K562 (cell line): ENCODE measurements at regions not wholly inside any gene's neighbourhood (a gene's known extent, or its start where the extent isn't known, plus 50 kb on each side); places are given as distances from the start of the nearest gene placed in this dataset.

Experiments
- ATAC-seq: fragments of 200-7000 bp; cut with Tn5 transposase; 3 replicates; pipeline ENCODE4 v1.9.1; 2020; ENCODE audit warnings: moderate library complexity
- BruUV-seq: library from RNA; stranded (reverse); fragments of 400-500 nt; replicated peaks from 2 replicates; lab custom pipeline; 2021; lab: Mats Ljungman, UMichigan
- CTCF ChIA-PET: fragments of 300-600 bp; formaldehyde crosslinking; extraction: SDS; loops from one replicate; lab custom pipeline; 2021; ENCODE audit warnings: low intra/inter-chr PET ratio; lab: Yijun Ruan, JAX
- POLR2A ChIA-PET: fragments of 300-600, 350-650 bp; sonication (Branson Sonifier 250); formaldehyde crosslinking; extraction: SDS; loops from one replicate; lab custom pipeline; 2021; ENCODE audit warnings: antibody characterized with exemption, inconsistent platforms; lab: Yijun Ruan, JAX
- DNase-seq, 4 experiments: peaks; one replicate each; pipeline versions ENCODE4 v3.0.0 to v3.0.0-alpha.2; 2011 to 2018; ENCODE audit warnings: low spot score in 3 of 4, mixed read lengths in 3 of 4; ENCODE audit errors: extremely low read depth in 1 of 4
- FAIRE-seq: peaks from 2 replicates; lab custom pipeline; 2011; peaks lifted over from hg19 to GRCh38; lab: Jason Lieb, UNC
- H2AFZ ChIP-seq: 2 replicates; pipeline ENCODE4 v1.6.0; 2011; ENCODE audit warnings: low read depth, low read length, control low read depth, inconsistent platforms
- H3K27ac ChIP-seq: fragments of 200-600 bp; 3 replicates; pipeline ENCODE4 v1.8.0; 2011; ENCODE audit warnings: low read depth, mild to moderate bottlenecking, control low read depth, inconsistent platforms, low read length, moderate library complexity, mixed read lengths; ENCODE audit errors: extremely low read depth
- H3K27me3 ChIP-seq, 2 experiments: fragments of 300-600 bp in 1 of 2; 2 replicates in 1 of 2; 3 replicates in 1 of 2; pipeline versions ENCODE4 v1.6.0 to v1.8.0; 2011; ENCODE audit warnings: inconsistent platforms in 2 of 2, low read length in 2 of 2, mild to moderate bottlenecking in 1 of 2, mixed read lengths in 1 of 2, moderate library complexity in 1 of 2; ENCODE audit not compliant: control insufficient read depth in 2 of 2, insufficient read depth in 2 of 2
- H3K36me3 ChIP-seq: fragments of 300-600 bp; 3 replicates; pipeline ENCODE4 v1.8.0; 2011; ENCODE audit warnings: mild to moderate bottlenecking, low read length, inconsistent platforms; ENCODE audit not compliant: control insufficient read depth, insufficient read depth
- H3K4me1 ChIP-seq, 2 experiments: fragments of 200-600 bp in 1 of 2; replicated peaks in 1 of 2; 2 replicates in 1 of 2; 3 replicates in 1 of 2; pipeline versions ENCODE4 v1.5.1 to v1.8.0; 2011; ENCODE audit warnings: inconsistent platforms in 2 of 2, low read length in 2 of 2, mild to moderate bottlenecking in 1 of 2, mixed read lengths in 1 of 2, moderate library complexity in 1 of 2; ENCODE audit not compliant: control insufficient read depth in 2 of 2, insufficient read depth in 2 of 2
- H3K4me2 ChIP-seq: 2 replicates; pipeline ENCODE4 v1.6.1; 2011; ENCODE audit warnings: low read length, control low read depth, inconsistent platforms, mixed read lengths; ENCODE audit not compliant: insufficient read depth
- H3K4me3 ChIP-seq: fragments of 200-600 bp; sonication (generic), shearing (Covaris generic); 2 replicates; pipeline ENCODE4 v1.5.1; 2016; ENCODE audit warnings: control low read depth, inconsistent platforms
- H3K79me2 ChIP-seq: fragments of 200-600 bp; 3 replicates; pipeline ENCODE4 v1.8.0; 2011; ENCODE audit warnings: low read length, inconsistent platforms; ENCODE audit not compliant: control insufficient read depth, insufficient read depth
- H3K9ac ChIP-seq, 2 experiments: 2 replicates each; pipeline versions ENCODE4 v1.6.0 to v1.6.1; 2011; ENCODE audit warnings: low read depth in 2 of 2, low read length in 2 of 2, control low read depth in 1 of 2, inconsistent platforms in 1 of 2, mild to moderate bottlenecking in 1 of 2, mixed read lengths in 1 of 2; ENCODE audit not compliant: insufficient read depth in 1 of 2
- H3K9me1 ChIP-seq: one replicate; pipeline ENCODE4 v1.6.0; 2011; ENCODE audit warnings: inconsistent platforms, mild to moderate bottlenecking, low read length, moderate library complexity; ENCODE audit not compliant: control insufficient read depth, insufficient read depth
- H3K9me3 ChIP-seq: replicated peaks from 2 replicates; pipeline ENCODE4 v1.5.1; 2011; ENCODE audit warnings: low read depth, low read length, inconsistent platforms; ENCODE audit not compliant: control insufficient read depth, insufficient read depth
- H4K20me1 ChIP-seq: replicated peaks from 2 replicates; pipeline ENCODE4 v1.6.1; 2011; ENCODE audit warnings: low read length, inconsistent platforms, mixed read lengths; ENCODE audit not compliant: control insufficient read depth, insufficient read depth
- HDGF ChIP-seq: fragments of 450-650 bp; IDR thresholded peaks from 2 replicates; pipeline ENCODE4 v1.6.1; 2016
- HOXB6 ChIP-seq: fragments of 250-450 bp; sonication (Bioruptor Pico); IDR thresholded peaks from 2 replicates; pipeline ENCODE4 v1.5.1; 2022; ENCODE audit warnings: mild to moderate bottlenecking, borderline replicate concordance
- PHF8 ChIP-seq: fragments of 200-600 bp; sonication (generic); IDR thresholded peaks from 2 replicates; pipeline ENCODE4 v1.6.1; 2012; ENCODE audit warnings: mixed run types, mild to moderate bottlenecking, inconsistent platforms, low read length, moderate library complexity, borderline replicate concordance
- ZKSCAN3 ChIP-seq: fragments of 250-450 bp; sonication (Bioruptor Pico); IDR thresholded peaks from 2 replicates; pipeline ENCODE4 v1.4.0; 2020
- ZNF707 ChIP-seq: fragments of 250-450 bp; sonication (Bioruptor Pico); conservative IDR thresholded peaks from 2 replicates; pipeline ENCODE4 v1.8.0; 2022; ENCODE audit warnings: inconsistent platforms, mild to moderate bottlenecking, moderate library complexity
- in situ Hi-C: fragments of 300-500 bp; cut with MboI; formaldehyde crosslinking; loops from 4 replicates; pipeline ENCODE4 v1.15.0; 2018; ENCODE audit warnings: inconsistent platforms, mixed read lengths
- intact Hi-C: fragments of 100-400 bp; cut with micrococcal nuclease; formaldehyde crosslinking; loops from 2 replicates; pipeline ENCODE4 v1.14.2; 2022
- TF ChIP-seq, protein P1 (sequence below): IDR thresholded peaks from 3 replicates; pipeline ENCODE4 v1.6.1; 2011; ENCODE audit warnings: borderline replicate concordance, mild to moderate bottlenecking; ENCODE audit not compliant: insufficient read length, insufficient read depth
- TF ChIP-seq, protein P2 (sequence below): fragments of 450-650 bp; conservative IDR thresholded peaks from 2 replicates; pipeline ENCODE4 v1.6.1; 2016; ENCODE audit warnings: missing genetic modification characterization, low read depth, mild to moderate bottlenecking, missing compliant biosample characterization, moderate library complexity
- TF ChIP-seq, protein P3 (sequence below): fragments of 200-400 bp; formaldehyde crosslinking; IDR thresholded peaks from 2 replicates; pipeline ENCODE4 v1.6.1; 2017; ENCODE audit warnings: mild to moderate bottlenecking, low read depth, low read length, moderate library complexity

GRCh38 chr7:117929237-117929636 lies 56.0 kb upstream of the CTTNBP2 start:
- in situ Hi-C loops (no loop called here), intact Hi-C loops (no loop called here)
- no peak overlapping the region for H3K27ac ChIP-seq
- BruUV-seq = no TSS peak
- ATAC-seq (no peak), DNase-seq (no peak), FAIRE-seq (no peak)
- H3K9me1 ChIP-seq = no peaks in the 10 kb centered on the region
- ChIA-PET POLR2A (no interaction called here), CTCF (interaction anchor here (0.6 kb wide), 1 partner anchor 1100 kb away, joined by 3 read pairs; no protein-coding TSS in a partner anchor)
- H2AFZ ChIP-seq = no peak overlapping the region
- H4K20me1 ChIP-seq = no peaks in the 10 kb centered on the region
- H3K4me2 ChIP-seq = no peak overlapping the region
- no peak overlapping the region for H3K9ac ChIP-seq
- no peaks in the 10 kb centered on the region for H3K9me3 ChIP-seq
- H3K4me3 ChIP-seq = no peak overlapping the region
- TF ChIP-seq, protein P1, sequence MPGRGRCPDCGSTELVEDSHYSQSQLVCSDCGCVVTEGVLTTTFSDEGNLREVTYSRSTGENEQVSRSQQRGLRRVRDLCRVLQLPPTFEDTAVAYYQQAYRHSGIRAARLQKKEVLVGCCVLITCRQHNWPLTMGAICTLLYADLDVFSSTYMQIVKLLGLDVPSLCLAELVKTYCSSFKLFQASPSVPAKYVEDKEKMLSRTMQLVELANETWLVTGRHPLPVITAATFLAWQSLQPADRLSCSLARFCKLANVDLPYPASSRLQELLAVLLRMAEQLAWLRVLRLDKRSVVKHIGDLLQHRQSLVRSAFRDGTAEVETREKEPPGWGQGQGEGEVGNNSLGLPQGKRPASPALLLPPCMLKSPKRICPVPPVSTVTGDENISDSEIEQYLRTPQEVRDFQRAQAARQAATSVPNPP = no peak
- TF ChIP-seq, protein P2, sequence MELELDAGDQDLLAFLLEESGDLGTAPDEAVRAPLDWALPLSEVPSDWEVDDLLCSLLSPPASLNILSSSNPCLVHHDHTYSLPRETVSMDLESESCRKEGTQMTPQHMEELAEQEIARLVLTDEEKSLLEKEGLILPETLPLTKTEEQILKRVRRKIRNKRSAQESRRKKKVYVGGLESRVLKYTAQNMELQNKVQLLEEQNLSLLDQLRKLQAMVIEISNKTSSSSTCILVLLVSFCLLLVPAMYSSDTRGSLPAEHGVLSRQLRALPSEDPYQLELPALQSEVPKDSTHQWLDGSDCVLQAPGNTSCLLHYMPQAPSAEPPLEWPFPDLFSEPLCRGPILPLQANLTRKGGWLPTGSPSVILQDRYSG (tag) = no peak
- TF ChIP-seq HOXB6 (CRISPR knock-in tag) = no peak
- no peak for TF ChIP-seq ZNF707 (CRISPR knock-in tag)
- TF ChIP-seq ZKSCAN3 (CRISPR knock-in tag) = no peak
- TF ChIP-seq, protein P3, sequence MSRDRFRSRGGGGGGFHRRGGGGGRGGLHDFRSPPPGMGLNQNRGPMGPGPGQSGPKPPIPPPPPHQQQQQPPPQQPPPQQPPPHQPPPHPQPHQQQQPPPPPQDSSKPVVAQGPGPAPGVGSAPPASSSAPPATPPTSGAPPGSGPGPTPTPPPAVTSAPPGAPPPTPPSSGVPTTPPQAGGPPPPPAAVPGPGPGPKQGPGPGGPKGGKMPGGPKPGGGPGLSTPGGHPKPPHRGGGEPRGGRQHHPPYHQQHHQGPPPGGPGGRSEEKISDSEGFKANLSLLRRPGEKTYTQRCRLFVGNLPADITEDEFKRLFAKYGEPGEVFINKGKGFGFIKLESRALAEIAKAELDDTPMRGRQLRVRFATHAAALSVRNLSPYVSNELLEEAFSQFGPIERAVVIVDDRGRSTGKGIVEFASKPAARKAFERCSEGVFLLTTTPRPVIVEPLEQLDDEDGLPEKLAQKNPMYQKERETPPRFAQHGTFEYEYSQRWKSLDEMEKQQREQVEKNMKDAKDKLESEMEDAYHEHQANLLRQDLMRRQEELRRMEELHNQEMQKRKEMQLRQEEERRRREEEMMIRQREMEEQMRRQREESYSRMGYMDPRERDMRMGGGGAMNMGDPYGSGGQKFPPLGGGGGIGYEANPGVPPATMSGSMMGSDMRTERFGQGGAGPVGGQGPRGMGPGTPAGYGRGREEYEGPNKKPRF = no peak
- TF ChIP-seq PHF8 = no peak
- no peak for TF ChIP-seq HDGF
- no peaks in the 10 kb centered on the region for H3K4me1 ChIP-seq
- H3K36me3 ChIP-seq = no peaks in the 10 kb centered on the region
- no peaks in the 10 kb centered on the region for H3K79me2 ChIP-seq
- no peaks in the 10 kb centered on the region for H3K27me3 ChIP-seq
